SH-SY5Y (cell line): ENCODE measurements at regions not wholly inside any gene's neighbourhood (a gene's known extent, or its start where the extent isn't known, plus 50 kb on each side); places are given as distances from the start of the nearest gene placed in this dataset.

ENCODE experiments used
- GATA2 ChIP-seq: IDR thresholded peaks from 2 replicates; pipeline ENCODE4 v1.6.1; 2011; ENCODE audit warnings: mild to moderate bottlenecking, low read depth, low read length
- GATA3 ChIP-seq: IDR thresholded peaks from 2 replicates; pipeline ENCODE4 v1.6.1; 2011; ENCODE audit warnings: low read depth, mild to moderate bottlenecking, low read length, moderate library complexity

DNA sequence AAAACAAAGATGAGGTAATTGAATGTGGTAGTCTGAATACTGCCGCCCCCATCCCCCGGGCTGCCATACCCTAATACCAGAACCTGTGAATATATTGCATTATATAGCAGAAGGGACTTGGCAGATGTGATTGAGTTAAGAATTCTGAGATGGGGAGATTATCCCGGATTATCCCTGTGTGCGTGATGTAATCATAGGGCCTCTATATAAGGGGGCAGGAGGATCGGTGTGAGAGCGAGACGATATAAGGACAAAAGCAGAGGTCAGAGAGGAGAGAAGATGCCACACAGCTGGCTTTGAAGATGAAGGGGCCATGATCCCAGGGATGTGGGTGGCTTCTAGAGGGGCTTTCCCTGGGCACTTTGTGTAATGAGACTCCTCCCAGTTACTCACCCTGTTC, 101.7 kb upstream of the TLE1 start:
- TF ChIP-seq GATA2 (no peak), GATA3 (no peak)
